H9 (cell line): ENCODE measurements at regions not wholly inside any gene's neighbourhood (a gene's known extent, or its start where the extent isn't known, plus 50 kb on each side); places are given as distances from the start of the nearest gene placed in this dataset.

Experiments
- DNase-seq: peaks from one replicate; pipeline ENCODE4 v3.0.0-alpha.2; 2017
- H2AFZ ChIP-seq: one replicate; pipeline ENCODE4 v1.6.1; 2013; ENCODE audit warnings: mild to moderate bottlenecking, low read length, control low read depth, moderate library complexity
- H2AK5ac ChIP-seq: 2 replicates; pipeline ENCODE4 v1.6.1; 2013; ENCODE audit warnings: low read length, control low read depth, mixed read lengths; ENCODE audit not compliant: insufficient read length
- H2BK120ac ChIP-seq: one replicate; pipeline ENCODE4 v1.6.1; 2013; ENCODE audit warnings: low read depth, mild to moderate bottlenecking, low read length, control low read depth, inconsistent platforms; ENCODE audit not compliant: poor library complexity, severe bottlenecking
- H2BK12ac ChIP-seq: 2 replicates; pipeline ENCODE4 v1.6.1; 2013; ENCODE audit warnings: low read length, control low read depth, mixed read lengths, low read depth; ENCODE audit not compliant: insufficient read length
- H2BK15ac ChIP-seq: 2 replicates; pipeline ENCODE4 v1.6.1; 2013; ENCODE audit warnings: low read depth, low read length, control low read depth
- H2BK20ac ChIP-seq: one replicate; pipeline ENCODE4 v1.6.1; 2013; ENCODE audit warnings: low read depth, mild to moderate bottlenecking, low read length, control low read depth, inconsistent platforms; ENCODE audit not compliant: poor library complexity, severe bottlenecking
- H2BK5ac ChIP-seq: 2 replicates; pipeline ENCODE4 v1.6.1; 2013; ENCODE audit warnings: low read length, control low read depth, mixed read lengths; ENCODE audit not compliant: insufficient read length
- H3K14ac ChIP-seq: 2 replicates; pipeline ENCODE4 v1.6.1; 2013; ENCODE audit warnings: low read length, control low read depth; ENCODE audit not compliant: insufficient read depth
- H3K18ac ChIP-seq: 2 replicates; pipeline ENCODE4 v1.6.1; 2013; ENCODE audit warnings: low read depth, mild to moderate bottlenecking, mixed read lengths, low read length, control low read depth; ENCODE audit not compliant: insufficient read length
- H3K23ac ChIP-seq: 2 replicates; pipeline ENCODE4 v1.6.1; 2013; ENCODE audit warnings: low read length, control low read depth, mixed read lengths, low read depth; ENCODE audit not compliant: insufficient read length
- H3K23me2 ChIP-seq: 2 replicates; pipeline ENCODE4 v1.6.1; 2013; ENCODE audit warnings: low read depth, mild to moderate bottlenecking, mixed read lengths, low read length, control low read depth; ENCODE audit not compliant: insufficient read length, poor library complexity, severe bottlenecking
- H3K27ac ChIP-seq: 2 replicates; pipeline ENCODE4 v1.5.1; 2013; ENCODE audit warnings: low read length, control low read depth, mixed read lengths, low read depth; ENCODE audit not compliant: insufficient read length
- H3K27me3 ChIP-seq: 2 replicates; pipeline ENCODE4 v1.6.1; 2013; ENCODE audit warnings: low read length, control low read depth, inconsistent platforms; ENCODE audit not compliant: insufficient read depth
- H3K4ac ChIP-seq: 2 replicates; pipeline ENCODE4 v1.6.1; 2013; ENCODE audit warnings: low read depth, mild to moderate bottlenecking, control low read depth, inconsistent platforms, low read length, moderate library complexity
- H3K4me1 ChIP-seq: 2 replicates; pipeline ENCODE4 v1.6.1; 2013; ENCODE audit warnings: low read length, control low read depth, inconsistent platforms; ENCODE audit not compliant: insufficient read depth
- H3K4me2 ChIP-seq: 2 replicates; pipeline ENCODE4 v1.6.1; 2013; ENCODE audit warnings: low read length, control low read depth, mixed read lengths; ENCODE audit not compliant: insufficient read length, insufficient read depth
- H3K56ac ChIP-seq: 2 replicates; pipeline ENCODE4 v1.6.1; 2013; ENCODE audit warnings: low read depth, mild to moderate bottlenecking, mixed read lengths, low read length, control low read depth; ENCODE audit not compliant: insufficient read length
- H3K79me1 ChIP-seq: 2 replicates; pipeline ENCODE4 v1.6.1; 2013; ENCODE audit warnings: low read depth, mild to moderate bottlenecking, moderate library complexity, low read length, control low read depth, inconsistent platforms; ENCODE audit not compliant: insufficient read depth, poor library complexity, severe bottlenecking
- H3K79me2 ChIP-seq: 2 replicates; pipeline ENCODE4 v1.6.1; 2013; ENCODE audit warnings: low read length, control low read depth, inconsistent platforms; ENCODE audit not compliant: insufficient read depth
- H3K9ac ChIP-seq: 2 replicates; pipeline ENCODE4 v1.6.1; 2013; ENCODE audit warnings: low read length, control low read depth, mixed read lengths; ENCODE audit not compliant: insufficient read length; ENCODE audit errors: extremely low read depth
- H3K9me3 ChIP-seq: one replicate; pipeline ENCODE4 v1.6.1; 2013; ENCODE audit warnings: low read depth, low read length, inconsistent platforms; ENCODE audit not compliant: control insufficient read depth
- H3T11ph ChIP-seq: one replicate; pipeline ENCODE4 v1.6.1; 2013; ENCODE audit warnings: mild to moderate bottlenecking, low read length, control low read depth, inconsistent platforms
- H4K20me1 ChIP-seq: one replicate; pipeline ENCODE4 v1.6.1; 2013; ENCODE audit not compliant: control insufficient read depth, insufficient read length, insufficient read depth
- H4K5ac ChIP-seq: 2 replicates; pipeline ENCODE4 v1.6.1; 2013; ENCODE audit warnings: low read depth, mild to moderate bottlenecking, mixed read lengths, low read length, control low read depth; ENCODE audit not compliant: insufficient read length
- H4K8ac ChIP-seq: replicated peaks from 2 replicates; pipeline ENCODE4 v1.6.1; 2013; ENCODE audit warnings: low read length, control low read depth, mixed read lengths, low read depth; ENCODE audit not compliant: insufficient read length
- H4K91ac ChIP-seq: 2 replicates; pipeline ENCODE4 v1.6.1; 2013; ENCODE audit warnings: low read depth, mild to moderate bottlenecking, moderate library complexity, mixed read lengths, low read length, control low read depth; ENCODE audit not compliant: insufficient read length
- H3K27ac Mint-ChIP-seq, 3 experiments: 2 replicates in 2 of 3; 3 replicates in 1 of 3; pipeline ENCODE4 v1.8.0; 2020 to 2021; ENCODE audit warnings: mixed read lengths in 3 of 3, mild to moderate bottlenecking in 1 of 3, moderate library complexity in 1 of 3
- H3K27me3 Mint-ChIP-seq: 2 replicates; pipeline ENCODE4 v1.8.0; 2021; ENCODE audit warnings: low read depth, mild to moderate bottlenecking, moderate library complexity, mixed read lengths
- H3K36me3 Mint-ChIP-seq, 3 experiments: 2 replicates in 2 of 3; 3 replicates in 1 of 3; pipeline ENCODE4 v1.8.0; 2020 to 2021; ENCODE audit warnings: low read depth in 3 of 3, mixed read lengths in 3 of 3; ENCODE audit not compliant: insufficient read depth in 1 of 3
- H3K4me1 Mint-ChIP-seq, 2 experiments: 2 replicates each; pipeline ENCODE4 v1.8.0; 2020; ENCODE audit warnings: mixed read lengths in 2 of 2
- H3K4me3 Mint-ChIP-seq, 2 experiments: 2 replicates in 1 of 2; 3 replicates in 1 of 2; pipeline ENCODE4 v1.8.0; 2020 to 2021; ENCODE audit warnings: mild to moderate bottlenecking in 2 of 2, mixed read lengths in 2 of 2, moderate library complexity in 1 of 2
- H3K9me3 Mint-ChIP-seq, 2 experiments: 2 replicates in 1 of 2; 3 replicates in 1 of 2; pipeline ENCODE4 v1.8.0; 2020; ENCODE audit warnings: mild to moderate bottlenecking in 2 of 2, mixed read lengths in 2 of 2, moderate library complexity in 1 of 2
- CTCF ChIP-seq: fragments of 200-600 bp; sonication (generic); conservative IDR thresholded peaks from 3 replicates; pipeline ENCODE4 v1.8.0; 2021; ENCODE audit warnings: antibody characterized with exemption, mild to moderate bottlenecking
- whole genome bisulfite sequencing: extraction: QIAGEN DNeasy Blood & Tissue Kit; methylation state at CpG from one replicate; pipeline ENCODE4 v1.1.7; 2013; ENCODE audit warnings: missing lambda C conversion rate, low lambda C conversion rate, mixed read lengths; ENCODE audit not compliant: insufficient read length; ENCODE audit errors: extremely low coverage; 5-methylcytosine and 5-hydroxymethylcytosine counted together

- H3K18ac ChIP-seq = no peak overlapping the region
- H3K79me1 ChIP-seq = no peaks in the 10 kb centered on the region
- no peak overlapping the region for H3K4me2 ChIP-seq
- no peak for DNase-seq
- Mint-ChIP-seq H3K27ac (no peak overlapping the region), H3K4me1 (peaks cover 0 to 3% of the 10 kb centered on the region in 2 experiments; a peak in 1 of 4 replicates), H3K36me3 (peaks cover 9 to 17% (median 17%) of the 10 kb centered on the region in 3 experiments), H3K4me3 (no peak overlapping the region), H3K9me3 (peaks cover 37 to 38% of the 10 kb centered on the region in 2 experiments), H3K27me3 (peaks cover 17% of the 10 kb centered on the region)
- no peak overlapping the region for H3K4ac ChIP-seq
- WGBS = no CpG with 5 or more reads among the region's 6 CpGs
- no peaks in the 10 kb centered on the region for H3K4me1 ChIP-seq
- H3K23ac ChIP-seq = no peak overlapping the region
- H3K14ac ChIP-seq = no peak overlapping the region
- H3K79me2 ChIP-seq = no peaks in the 10 kb centered on the region
- no peak overlapping the region for H4K5ac ChIP-seq
- H3K9me3 ChIP-seq = peaks cover 17% of the 10 kb centered on the region
- H3K56ac ChIP-seq = no peak overlapping the region
- no peak overlapping the region for H2BK20ac ChIP-seq
- no peak overlapping the region for H2BK5ac ChIP-seq
- no peaks in the 10 kb centered on the region for H4K20me1 ChIP-seq
- H2BK120ac ChIP-seq = no peak overlapping the region
- no peak overlapping the region for H2BK12ac ChIP-seq
- no peak overlapping the region for H3K27ac ChIP-seq
- H3K27me3 ChIP-seq = no peaks in the 10 kb centered on the region
- no peaks in the 10 kb centered on the region for H3K23me2 ChIP-seq
- H4K91ac ChIP-seq = no peak overlapping the region
- no peak overlapping the region for H2BK15ac ChIP-seq
- H3T11ph ChIP-seq = no peak overlapping the region
- TF ChIP-seq CTCF = no peak
- H4K8ac ChIP-seq = no peak overlapping the region
- no peak overlapping the region for H3K9ac ChIP-seq
- no peak overlapping the region for H2AK5ac ChIP-seq
- H2AFZ ChIP-seq = no peak overlapping the region
These were observed 238.3 kb downstream of the MATN1 start for GRCh38 chr1:30485072-30485471.
